T47D (cell line): ENCODE measurements at regions not wholly inside any gene's neighbourhood (a gene's known extent, or its start where the extent isn't known, plus 50 kb on each side); places are given as distances from the start of the nearest gene placed in this dataset.

Experiments
- DNase-seq, 2 experiments: peaks; one replicate each; pipeline versions ENCODE4 v3.0.0 to v3.0.0-alpha.2; 2011 to 2012; ENCODE audit warnings: low read depth in 1 of 2, low spot score in 1 of 2
- JUND ChIP-seq: IDR thresholded peaks from 2 replicates; pipeline ENCODE4 v1.6.1; 2012; ENCODE audit warnings: low read depth
- in situ Hi-C: cut with HindIII; loops from 2 replicates; pipeline ENCODE4 v1.10.0; 2016; ENCODE audit warnings: low sequenced_read_pairs, low pct_unique_long_range_greater_than_20kb

DNA sequence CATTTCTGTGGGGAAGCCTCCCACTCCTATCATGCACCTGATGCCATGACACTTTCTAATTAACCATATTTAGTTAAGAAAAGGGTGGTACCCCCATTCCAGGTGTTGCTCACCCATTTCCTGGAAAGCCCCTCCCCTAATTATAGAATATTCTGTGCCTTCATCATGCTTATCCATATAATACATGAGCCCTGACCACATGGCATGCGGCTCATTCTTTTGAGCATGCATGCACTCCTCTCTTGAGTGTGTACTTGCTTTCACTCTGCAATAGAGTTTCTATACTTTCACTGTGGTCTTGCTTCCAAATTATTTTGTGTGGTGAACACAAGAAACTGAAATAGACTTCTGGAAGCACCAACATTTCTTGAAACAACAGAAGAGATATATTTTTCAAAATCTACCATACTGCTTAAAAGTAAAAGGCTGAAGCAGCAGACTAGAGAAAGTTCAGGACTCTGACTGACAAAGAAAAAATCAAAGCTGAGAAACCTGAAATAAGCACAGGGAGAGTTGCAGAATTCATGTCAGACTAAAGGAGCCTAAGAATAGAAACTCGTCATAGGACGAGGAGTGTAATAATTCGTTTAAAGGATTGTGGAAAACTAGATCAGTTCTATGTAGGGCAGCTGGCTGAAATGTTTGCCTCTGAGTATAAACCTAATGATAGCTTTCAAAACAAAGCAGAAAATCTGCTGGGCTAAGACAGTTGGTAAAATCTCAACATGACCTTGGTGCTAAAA, 144.8 kb downstream of the KITLG start:
- TF ChIP-seq JUND: no peak
- in situ Hi-C loops: no loop called here
- DNase-seq: no peak

DNA sequence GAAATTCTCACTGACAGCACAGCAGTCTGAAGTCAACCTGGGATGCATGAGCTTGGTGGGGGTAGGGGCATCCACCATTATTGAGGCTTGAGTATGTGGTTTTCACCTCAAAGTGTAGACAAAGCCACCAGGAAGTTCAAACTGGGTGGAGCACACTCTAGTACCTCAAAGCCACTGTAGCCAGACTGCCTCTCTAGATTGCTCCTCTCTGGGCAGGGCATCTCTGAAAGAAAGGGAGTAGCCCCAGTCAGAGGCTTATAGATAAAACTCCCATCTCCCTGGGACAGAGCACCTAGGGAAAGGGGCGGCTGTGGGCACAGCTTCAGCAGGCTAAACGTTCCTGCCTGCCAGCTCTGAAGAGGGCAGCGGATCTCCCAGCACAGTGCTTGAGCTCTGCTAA, 143.0 kb downstream of the KITLG start:
- TF ChIP-seq JUND: no peak
- no peak for DNase-seq
- in situ Hi-C loops: no loop called here
